GM23338 (cell line): ENCODE measurements at regions not wholly inside any gene's neighbourhood (a gene's known extent, or its start where the extent isn't known, plus 50 kb on each side); places are given as distances from the start of the nearest gene placed in this dataset.
A peak's percentile ranks its signal among the peaks of the same experiment; 100 is the strongest.

Source experiments
- ATAC-seq: fragments of 200-7000 bp; cut with Tn5 transposase; 3 replicates; pipeline ENCODE4 v1.9.1; 2020
- DNase-seq: peaks from one replicate; pipeline ENCODE4 v3.0.0-alpha.2; 2015; ENCODE audit warnings: low spot score
- H2AFZ ChIP-seq: fragments of 200-600 bp; sonication (generic); 2 replicates; pipeline ENCODE4 v1.8.0; 2016; ENCODE audit warnings: antibody characterized with exemption, mild to moderate bottlenecking, moderate library complexity
- H3F3A ChIP-seq: fragments of 200-600 bp; sonication (generic); replicated peaks from 2 replicates; pipeline ENCODE4 v1.8.0; 2017; ENCODE audit warnings: antibody characterized with exemption, mixed run types, low read depth
- H3K27ac ChIP-seq: fragments of 200-600 bp; sonication (generic); 2 replicates; pipeline ENCODE4 v1.6.1; 2016; ENCODE audit warnings: low read depth
- H3K27me3 ChIP-seq: fragments of 200-600 bp; sonication (generic); 2 replicates; pipeline ENCODE4 v1.8.0; 2016; ENCODE audit warnings: mild to moderate bottlenecking, mixed run types, moderate library complexity; ENCODE audit not compliant: insufficient read depth
- H3K36me3 ChIP-seq: fragments of 200-600 bp; sonication (generic); 2 replicates; pipeline ENCODE4 v1.8.0; 2016; ENCODE audit warnings: mild to moderate bottlenecking; ENCODE audit not compliant: insufficient read depth
- H3K4me1 ChIP-seq: fragments of 200-600 bp; sonication (generic); 2 replicates; pipeline ENCODE4 v1.8.0; 2016; ENCODE audit warnings: mild to moderate bottlenecking, moderate library complexity; ENCODE audit not compliant: insufficient read depth
- H3K4me2 ChIP-seq: fragments of 200-600 bp; sonication (generic); 2 replicates; pipeline ENCODE4 v1.7.1; 2017; ENCODE audit warnings: mixed run types
- H3K4me3 ChIP-seq: fragments of 200-600 bp; sonication (generic); 2 replicates; pipeline ENCODE4 v1.6.1; 2016; ENCODE audit warnings: mixed run types
- H3K79me2 ChIP-seq: fragments of 200-600 bp; sonication (generic); replicated peaks from 2 replicates; pipeline ENCODE4 v1.8.0; 2017; ENCODE audit warnings: mild to moderate bottlenecking; ENCODE audit not compliant: insufficient read depth
- H3K9me2 ChIP-seq: fragments of 200-600 bp; sonication (generic); 2 replicates; pipeline ENCODE4 v1.8.0; 2017; ENCODE audit not compliant: insufficient read depth
- H4K20me1 ChIP-seq: fragments of 200-600 bp; sonication (generic); replicated peaks from 2 replicates; pipeline ENCODE4 v1.8.0; 2017; ENCODE audit warnings: mild to moderate bottlenecking; ENCODE audit not compliant: insufficient read depth
- H3K27ac Mint-ChIP-seq: 2 replicates; pipeline ENCODE4 v1.8.0; 2020; ENCODE audit warnings: inconsistent platforms, mild to moderate bottlenecking, moderate library complexity, mixed read lengths
- H3K27me3 Mint-ChIP-seq: 3 replicates; pipeline ENCODE4 v1.8.0; 2022; ENCODE audit warnings: low read depth, mild to moderate bottlenecking, moderate library complexity, mixed read lengths, inconsistent platforms; ENCODE audit not compliant: insufficient read depth, poor library complexity
- H3K36me3 Mint-ChIP-seq: 3 replicates; pipeline ENCODE4 v1.8.0; 2021; ENCODE audit warnings: low read depth, mild to moderate bottlenecking, inconsistent platforms, moderate library complexity, mixed read lengths
- H3K4me1 Mint-ChIP-seq: 3 replicates; pipeline ENCODE4 v1.8.0; 2020; ENCODE audit warnings: mild to moderate bottlenecking, inconsistent platforms, mixed read lengths
- H3K4me3 Mint-ChIP-seq: 3 replicates; pipeline ENCODE4 v1.8.0; 2021; ENCODE audit warnings: moderate library complexity, mild to moderate bottlenecking, inconsistent platforms, mixed read lengths
- H3K9me3 Mint-ChIP-seq: 3 replicates; pipeline ENCODE4 v1.8.0; 2020; ENCODE audit warnings: moderate library complexity, mild to moderate bottlenecking, inconsistent platforms, mixed read lengths
- CREB1 ChIP-seq: fragments of 250-450 bp; sonication (Bioruptor Pico); IDR thresholded peaks from 2 replicates; pipeline ENCODE4 v1.5.0; 2020; ENCODE audit warnings: low read depth, mild to moderate bottlenecking, moderate library complexity
- EZH2phosphoT487 ChIP-seq: fragments of 200-600 bp; sonication (generic); IDR thresholded peaks from one replicate; pipeline ENCODE4 v1.8.1; 2018; ENCODE audit warnings: antibody characterized with exemption; ENCODE audit not compliant: unreplicated experiment
- JUNB ChIP-seq: IDR thresholded peaks from one replicate; pipeline ENCODE4 v1.6.1; 2016; ENCODE audit warnings: antibody characterized with exemption; ENCODE audit not compliant: unreplicated experiment
- TF ChIP-seq, protein P1 (sequence below): IDR thresholded peaks from 2 replicates; pipeline ENCODE4 v1.6.1; 2016; ENCODE audit warnings: antibody characterized with exemption
- TF ChIP-seq, protein P2 (sequence below): fragments of 250-450 bp; sonication (Bioruptor Pico); IDR thresholded peaks from 2 replicates; pipeline ENCODE4 v1.5.0; 2020; ENCODE audit warnings: mild to moderate bottlenecking, moderate library complexity
- TF ChIP-seq, protein P3 (sequence below): IDR thresholded peaks from one replicate; pipeline ENCODE4 v1.6.1; 2018; ENCODE audit warnings: antibody characterized with exemption; ENCODE audit not compliant: unreplicated experiment
- TF ChIP-seq, protein P4 (sequence below), 2 experiments: fragments of 200-600 bp in 1 of 2; sonication (generic) in 1 of 2; conservative IDR thresholded peaks; 2 replicates each; pipeline versions ENCODE4 v1.5.1 to v1.6.1; 2016 to 2017; ENCODE audit warnings: antibody characterized with exemption in 2 of 2, low read depth in 2 of 2, mild to moderate bottlenecking in 2 of 2, moderate library complexity in 1 of 2

DNA sequence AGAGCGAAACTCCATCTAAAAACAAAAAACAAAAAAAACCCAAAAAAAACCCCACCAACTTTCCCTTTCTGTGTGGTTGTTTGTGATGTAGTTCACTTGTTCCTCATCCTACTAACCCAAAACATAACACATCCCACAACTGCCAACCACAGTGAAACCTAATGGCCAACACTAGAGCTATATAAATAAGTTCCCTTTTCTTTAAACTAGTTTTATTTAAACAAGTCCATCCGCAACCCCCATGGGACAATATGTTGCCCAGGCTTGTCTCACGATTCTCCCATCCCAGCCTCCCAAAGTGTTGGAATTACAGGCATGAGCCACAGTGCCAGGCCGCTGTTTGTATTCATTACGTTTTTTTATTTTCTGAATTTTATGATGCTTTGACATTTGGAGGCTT lies 71.2 kb upstream of the ADGRE5 start (continued):
- TF ChIP-seq EZH2phosphoT487 (no peak), JUNB (no peak)

DNA sequence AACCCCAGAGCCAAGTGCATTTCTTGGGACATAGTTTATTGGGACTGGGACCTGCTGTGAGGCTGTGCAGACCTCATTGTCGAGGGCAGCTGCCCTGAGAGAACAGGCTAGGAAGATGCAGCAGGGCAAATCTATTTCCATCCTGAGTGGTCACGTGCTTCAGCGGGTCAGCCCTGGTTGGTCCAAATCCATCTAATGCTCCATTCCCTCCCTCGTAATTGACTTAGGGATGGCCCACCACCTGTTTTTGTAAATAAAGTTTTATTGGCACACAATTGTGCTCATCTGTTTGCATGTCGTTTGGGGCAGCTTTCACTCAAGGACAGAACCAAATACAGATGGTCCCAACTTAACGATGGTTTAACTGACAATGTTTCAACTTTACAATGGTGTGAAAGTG lies 75.5 kb upstream of the ADGRE5 start:
- TF ChIP-seq CREB1: no peak
- H4K20me1 ChIP-seq: no peaks in the 10 kb centered on the region
- ATAC-seq (peak; percentile 31; the same call in 1 of the 3 replicates), DNase-seq (peak; percentile 34)
- H3K36me3 ChIP-seq: no peaks in the 10 kb centered on the region
- no peak overlapping the region for H3K27ac ChIP-seq
- H3K4me2 ChIP-seq: no peak overlapping the region
- Mint-ChIP-seq H3K4me1 (no peaks in the 10 kb centered on the region), H3K27me3 (peaks cover 6% of the 10 kb centered on the region), H3K36me3 (no peaks in the 10 kb centered on the region), H3K27ac (no peak overlapping the region), H3K4me3 (no peak overlapping the region), H3K9me3 (peaks cover 3% of the 10 kb centered on the region; the same call in 1 of the 3 replicates)
- 0 out of 2 replicates have a peak, but pooled peaks cover 2% of the 10 kb centered on the region for H3F3A ChIP-seq
- H3K4me1 ChIP-seq: no peaks in the 10 kb centered on the region
- H3K79me2 ChIP-seq: no peaks in the 10 kb centered on the region
- 0 out of 2 replicates have a peak overlapping the region, but pooled peaks have one; percentile 23 for H2AFZ ChIP-seq
- H3K4me3 ChIP-seq: no peak overlapping the region
- H3K9me2 ChIP-seq: no peaks in the 10 kb centered on the region
- H3K27me3 ChIP-seq: no peaks in the 10 kb centered on the region

DNA sequence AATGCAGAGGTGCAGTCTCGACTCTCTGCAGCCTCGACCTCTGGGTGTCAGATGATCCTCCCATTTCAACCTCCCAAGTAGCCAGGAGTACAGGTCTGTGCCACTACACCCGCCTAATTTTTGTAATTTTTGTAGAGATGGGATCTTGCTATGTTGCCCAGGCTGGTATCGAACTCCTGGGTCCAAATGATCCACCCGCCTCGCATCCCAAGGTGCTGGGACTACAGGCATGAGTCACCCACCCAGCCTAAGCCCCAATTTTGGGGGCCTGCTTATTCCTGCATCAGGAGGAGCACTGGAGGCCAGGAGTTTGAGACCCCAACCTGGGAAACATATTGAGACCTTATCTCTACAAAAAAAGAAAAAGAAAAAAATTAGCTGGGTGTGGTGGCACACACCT lies 80.1 kb upstream of the ADGRE5 start:
- H3K4me3 ChIP-seq: no peak overlapping the region
- H3K36me3 ChIP-seq: no peaks in the 10 kb centered on the region
- H3K9me2 ChIP-seq: no peaks in the 10 kb centered on the region
- Mint-ChIP-seq H3K4me3 (no peak overlapping the region), H3K9me3 (peaks cover 5% of the 10 kb centered on the region; the same call in 2 of the 3 replicates), H3K27me3 (peaks cover 10% of the 10 kb centered on the region), H3K27ac (no peak overlapping the region), H3K36me3 (no peaks in the 10 kb centered on the region; the same call in 2 of the 3 replicates), H3K4me1 (peaks cover 10% of the 10 kb centered on the region)
- no peak overlapping the region for H2AFZ ChIP-seq
- H4K20me1 ChIP-seq: no peaks in the 10 kb centered on the region
- H3K4me2 ChIP-seq: no peak overlapping the region
- H3K27ac ChIP-seq: no peak overlapping the region
- ATAC-seq (no peak), DNase-seq (no peak)
- no peaks in the 10 kb centered on the region for H3K27me3 ChIP-seq
- no peaks in the 10 kb centered on the region for H3K79me2 ChIP-seq
- H3F3A ChIP-seq: 0 out of 2 replicates have a peak, but pooled peaks cover 2% of the 10 kb centered on the region
- no peaks in the 10 kb centered on the region for H3K4me1 ChIP-seq
- TF ChIP-seq, protein P1, sequence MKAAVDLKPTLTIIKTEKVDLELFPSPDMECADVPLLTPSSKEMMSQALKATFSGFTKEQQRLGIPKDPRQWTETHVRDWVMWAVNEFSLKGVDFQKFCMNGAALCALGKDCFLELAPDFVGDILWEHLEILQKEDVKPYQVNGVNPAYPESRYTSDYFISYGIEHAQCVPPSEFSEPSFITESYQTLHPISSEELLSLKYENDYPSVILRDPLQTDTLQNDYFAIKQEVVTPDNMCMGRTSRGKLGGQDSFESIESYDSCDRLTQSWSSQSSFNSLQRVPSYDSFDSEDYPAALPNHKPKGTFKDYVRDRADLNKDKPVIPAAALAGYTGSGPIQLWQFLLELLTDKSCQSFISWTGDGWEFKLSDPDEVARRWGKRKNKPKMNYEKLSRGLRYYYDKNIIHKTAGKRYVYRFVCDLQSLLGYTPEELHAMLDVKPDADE: no peak
- TF ChIP-seq, protein P2, sequence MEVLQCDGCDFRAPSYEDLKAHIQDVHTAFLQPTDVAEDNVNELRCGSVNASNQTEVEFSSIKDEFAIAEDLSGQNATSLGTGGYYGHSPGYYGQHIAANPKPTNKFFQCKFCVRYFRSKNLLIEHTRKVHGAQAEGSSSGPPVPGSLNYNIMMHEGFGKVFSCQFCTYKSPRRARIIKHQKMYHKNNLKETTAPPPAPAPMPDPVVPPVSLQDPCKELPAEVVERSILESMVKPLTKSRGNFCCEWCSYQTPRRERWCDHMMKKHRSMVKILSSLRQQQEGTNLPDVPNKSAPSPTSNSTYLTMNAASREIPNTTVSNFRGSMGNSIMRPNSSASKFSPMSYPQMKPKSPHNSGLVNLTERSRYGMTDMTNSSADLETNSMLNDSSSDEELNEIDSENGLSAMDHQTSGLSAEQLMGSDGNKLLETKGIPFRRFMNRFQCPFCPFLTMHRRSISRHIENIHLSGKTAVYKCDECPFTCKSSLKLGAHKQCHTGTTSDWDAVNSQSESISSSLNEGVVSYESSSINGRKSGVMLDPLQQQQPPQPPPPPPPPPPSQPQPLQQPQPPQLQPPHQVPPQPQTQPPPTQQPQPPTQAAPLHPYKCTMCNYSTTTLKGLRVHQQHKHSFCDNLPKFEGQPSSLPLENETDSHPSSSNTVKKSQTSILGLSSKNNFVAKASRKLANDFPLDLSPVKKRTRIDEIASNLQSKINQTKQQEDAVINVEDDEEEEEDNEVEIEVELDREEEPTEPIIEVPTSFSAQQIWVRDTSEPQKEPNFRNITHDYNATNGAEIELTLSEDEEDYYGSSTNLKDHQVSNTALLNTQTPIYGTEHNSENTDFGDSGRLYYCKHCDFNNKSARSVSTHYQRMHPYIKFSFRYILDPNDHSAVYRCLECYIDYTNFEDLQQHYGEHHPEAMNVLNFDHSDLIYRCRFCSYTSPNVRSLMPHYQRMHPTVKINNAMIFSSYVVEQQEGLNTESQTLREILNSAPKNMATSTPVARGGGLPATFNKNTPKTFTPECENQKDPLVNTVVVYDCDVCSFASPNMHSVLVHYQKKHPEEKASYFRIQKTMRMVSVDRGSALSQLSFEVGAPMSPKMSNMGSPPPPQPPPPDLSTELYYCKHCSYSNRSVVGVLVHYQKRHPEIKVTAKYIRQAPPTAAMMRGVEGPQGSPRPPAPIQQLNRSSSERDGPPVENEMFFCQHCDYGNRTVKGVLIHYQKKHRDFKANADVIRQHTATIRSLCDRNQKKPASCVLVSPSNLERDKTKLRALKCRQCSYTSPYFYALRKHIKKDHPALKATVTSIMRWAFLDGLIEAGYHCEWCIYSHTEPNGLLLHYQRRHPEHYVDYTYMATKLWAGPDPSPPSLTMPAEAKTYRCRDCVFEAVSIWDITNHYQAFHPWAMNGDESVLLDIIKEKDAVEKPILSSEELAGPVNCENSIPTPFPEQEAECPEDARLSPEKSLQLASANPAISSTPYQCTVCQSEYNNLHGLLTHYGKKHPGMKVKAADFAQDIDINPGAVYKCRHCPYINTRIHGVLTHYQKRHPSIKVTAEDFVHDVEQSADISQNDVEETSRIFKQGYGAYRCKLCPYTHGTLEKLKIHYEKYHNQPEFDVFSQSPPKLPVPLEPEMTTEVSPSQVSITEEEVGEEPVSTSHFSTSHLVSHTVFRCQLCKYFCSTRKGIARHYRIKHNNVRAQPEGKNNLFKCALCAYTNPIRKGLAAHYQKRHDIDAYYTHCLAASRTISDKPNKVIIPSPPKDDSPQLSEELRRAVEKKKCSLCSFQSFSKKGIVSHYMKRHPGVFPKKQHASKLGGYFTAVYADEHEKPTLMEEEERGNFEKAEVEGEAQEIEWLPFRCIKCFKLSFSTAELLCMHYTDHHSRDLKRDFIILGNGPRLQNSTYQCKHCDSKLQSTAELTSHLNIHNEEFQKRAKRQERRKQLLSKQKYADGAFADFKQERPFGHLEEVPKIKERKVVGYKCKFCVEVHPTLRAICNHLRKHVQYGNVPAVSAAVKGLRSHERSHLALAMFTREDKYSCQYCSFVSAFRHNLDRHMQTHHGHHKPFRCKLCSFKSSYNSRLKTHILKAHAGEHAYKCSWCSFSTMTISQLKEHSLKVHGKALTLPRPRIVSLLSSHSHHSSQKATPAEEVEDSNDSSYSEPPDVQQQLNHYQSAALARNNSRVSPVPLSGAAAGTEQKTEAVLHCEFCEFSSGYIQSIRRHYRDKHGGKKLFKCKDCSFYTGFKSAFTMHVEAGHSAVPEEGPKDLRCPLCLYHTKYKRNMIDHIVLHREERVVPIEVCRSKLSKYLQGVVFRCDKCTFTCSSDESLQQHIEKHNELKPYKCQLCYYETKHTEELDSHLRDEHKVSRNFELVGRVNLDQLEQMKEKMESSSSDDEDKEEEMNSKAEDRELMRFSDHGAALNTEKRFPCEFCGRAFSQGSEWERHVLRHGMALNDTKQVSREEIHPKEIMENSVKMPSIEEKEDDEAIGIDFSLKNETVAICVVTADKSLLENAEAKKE: no peak
- no peak for TF ChIP-seq CREB1
- TF ChIP-seq, protein P3, sequence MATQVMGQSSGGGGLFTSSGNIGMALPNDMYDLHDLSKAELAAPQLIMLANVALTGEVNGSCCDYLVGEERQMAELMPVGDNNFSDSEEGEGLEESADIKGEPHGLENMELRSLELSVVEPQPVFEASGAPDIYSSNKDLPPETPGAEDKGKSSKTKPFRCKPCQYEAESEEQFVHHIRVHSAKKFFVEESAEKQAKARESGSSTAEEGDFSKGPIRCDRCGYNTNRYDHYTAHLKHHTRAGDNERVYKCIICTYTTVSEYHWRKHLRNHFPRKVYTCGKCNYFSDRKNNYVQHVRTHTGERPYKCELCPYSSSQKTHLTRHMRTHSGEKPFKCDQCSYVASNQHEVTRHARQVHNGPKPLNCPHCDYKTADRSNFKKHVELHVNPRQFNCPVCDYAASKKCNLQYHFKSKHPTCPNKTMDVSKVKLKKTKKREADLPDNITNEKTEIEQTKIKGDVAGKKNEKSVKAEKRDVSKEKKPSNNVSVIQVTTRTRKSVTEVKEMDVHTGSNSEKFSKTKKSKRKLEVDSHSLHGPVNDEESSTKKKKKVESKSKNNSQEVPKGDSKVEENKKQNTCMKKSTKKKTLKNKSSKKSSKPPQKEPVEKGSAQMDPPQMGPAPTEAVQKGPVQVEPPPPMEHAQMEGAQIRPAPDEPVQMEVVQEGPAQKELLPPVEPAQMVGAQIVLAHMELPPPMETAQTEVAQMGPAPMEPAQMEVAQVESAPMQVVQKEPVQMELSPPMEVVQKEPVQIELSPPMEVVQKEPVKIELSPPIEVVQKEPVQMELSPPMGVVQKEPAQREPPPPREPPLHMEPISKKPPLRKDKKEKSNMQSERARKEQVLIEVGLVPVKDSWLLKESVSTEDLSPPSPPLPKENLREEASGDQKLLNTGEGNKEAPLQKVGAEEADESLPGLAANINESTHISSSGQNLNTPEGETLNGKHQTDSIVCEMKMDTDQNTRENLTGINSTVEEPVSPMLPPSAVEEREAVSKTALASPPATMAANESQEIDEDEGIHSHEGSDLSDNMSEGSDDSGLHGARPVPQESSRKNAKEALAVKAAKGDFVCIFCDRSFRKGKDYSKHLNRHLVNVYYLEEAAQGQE: no peak
- TF ChIP-seq, protein P4, sequence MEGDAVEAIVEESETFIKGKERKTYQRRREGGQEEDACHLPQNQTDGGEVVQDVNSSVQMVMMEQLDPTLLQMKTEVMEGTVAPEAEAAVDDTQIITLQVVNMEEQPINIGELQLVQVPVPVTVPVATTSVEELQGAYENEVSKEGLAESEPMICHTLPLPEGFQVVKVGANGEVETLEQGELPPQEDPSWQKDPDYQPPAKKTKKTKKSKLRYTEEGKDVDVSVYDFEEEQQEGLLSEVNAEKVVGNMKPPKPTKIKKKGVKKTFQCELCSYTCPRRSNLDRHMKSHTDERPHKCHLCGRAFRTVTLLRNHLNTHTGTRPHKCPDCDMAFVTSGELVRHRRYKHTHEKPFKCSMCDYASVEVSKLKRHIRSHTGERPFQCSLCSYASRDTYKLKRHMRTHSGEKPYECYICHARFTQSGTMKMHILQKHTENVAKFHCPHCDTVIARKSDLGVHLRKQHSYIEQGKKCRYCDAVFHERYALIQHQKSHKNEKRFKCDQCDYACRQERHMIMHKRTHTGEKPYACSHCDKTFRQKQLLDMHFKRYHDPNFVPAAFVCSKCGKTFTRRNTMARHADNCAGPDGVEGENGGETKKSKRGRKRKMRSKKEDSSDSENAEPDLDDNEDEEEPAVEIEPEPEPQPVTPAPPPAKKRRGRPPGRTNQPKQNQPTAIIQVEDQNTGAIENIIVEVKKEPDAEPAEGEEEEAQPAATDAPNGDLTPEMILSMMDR (conservative IDR thresholded peaks at IDR 0.05; ENCODE audit: low read depth in 2 of 2): no peak
- no peak for TF ChIP-seq EZH2phosphoT487
